B cell (primary cell): ENCODE measurements at regions not wholly inside any gene's neighbourhood (a gene's known extent, or its start where the extent isn't known, plus 50 kb on each side); places are given as distances from the start of the nearest gene placed in this dataset.

Experiments
- ATAC-seq: fragments of 200-7000 bp; cut with Tn5 transposase; one replicate; pipeline ENCODE4 v1.10.0; 2021; ENCODE audit warnings: low read depth, mild to moderate bottlenecking, moderate number of reproducible peaks, moderate library complexity
- CTCF ChIA-PET: fragments of 350-600 bp; sonication (Branson Sonifier 250); formaldehyde crosslinking; loops from one replicate; lab custom pipeline; 2021; ENCODE audit warnings: antibody characterized with exemption, inconsistent platforms; lab: Charles Lee
- POLR2A ChIA-PET: fragments of 350-600 bp; sonication (Branson Sonifier 250); formaldehyde crosslinking; loops from one replicate; lab custom pipeline; 2021; ENCODE audit warnings: antibody characterized with exemption; lab: Charles Lee
- DNase-seq: peaks from one replicate; pipeline ENCODE4 v3.0.0; 2013
- H2AFZ ChIP-seq: 2 replicates; pipeline ENCODE4 v1.6.1; 2012; ENCODE audit warnings: mild to moderate bottlenecking, low read depth, low read length; ENCODE audit not compliant: insufficient read depth, poor library complexity, severe bottlenecking
- H3K27ac ChIP-seq, 2 donors: 1 replicate in 1 of 2; 2 replicates in 1 of 2; pipeline ENCODE4 v1.5.1; 2012 to 2013; ENCODE audit warnings: low read length in 2 of 2, mild to moderate bottlenecking in 2 of 2, moderate library complexity in 1 of 2
- H3K27me3 ChIP-seq, 4 experiments: fragments of 200-600 bp in 1 of 4; sonication (generic) in 1 of 4; replicated peaks in 1 of 4; 1 replicate in 2 of 4; 2 replicates in 2 of 4; pipeline versions ENCODE4 v1.6.1 to v1.7.0; 2013 to 2016; ENCODE audit warnings: low read length in 3 of 4, mild to moderate bottlenecking in 2 of 4, mixed read lengths in 1 of 4, moderate library complexity in 1 of 4; ENCODE audit not compliant: insufficient read depth in 4 of 4, control insufficient read depth in 3 of 4; ENCODE audit errors: control extremely low read depth in 1 of 4
- H3K36me3 ChIP-seq, 2 experiments: replicated peaks in 1 of 2; 1 replicate in 1 of 2; 2 replicates in 1 of 2; pipeline versions ENCODE4 v1.6.1 to v1.7.1; 2013; ENCODE audit warnings: low read length in 1 of 2; ENCODE audit not compliant: insufficient read depth in 2 of 2, control insufficient read depth in 1 of 2; ENCODE audit errors: control extremely low read depth in 1 of 2, extremely low read depth in 1 of 2
- H3K4me1 ChIP-seq, 2 donors: fragments of 200-600 bp in 1 of 2; sonication (generic) in 1 of 2; 1 replicate in 1 of 2; 2 replicates in 1 of 2; pipeline versions ENCODE4 v1.5.1 to v1.6.1; 2013 to 2017; ENCODE audit warnings: low read length in 2 of 2; ENCODE audit not compliant: control insufficient read depth in 2 of 2, insufficient read depth in 2 of 2
- H3K4me2 ChIP-seq: replicated peaks from 2 replicates; pipeline ENCODE3; 2012; ENCODE audit warnings: mild to moderate bottlenecking, low read depth, low read length; ENCODE audit not compliant: poor library complexity, severe bottlenecking
- H3K4me3 ChIP-seq, 5 experiments: fragments of 200-600 bp in 1 of 5; sonication (generic) in 1 of 5; 1 replicate in 3 of 5; 2 replicates in 2 of 5; pipeline versions ENCODE4 v1.5.1 to v1.7.0; 2011 to 2016; ENCODE audit warnings: low read length in 4 of 5, mild to moderate bottlenecking in 4 of 5, low read depth in 2 of 5, control low read depth in 1 of 5, moderate library complexity in 1 of 5; ENCODE audit not compliant: insufficient read depth in 1 of 5; ENCODE audit errors: control extremely low read depth in 1 of 5, extremely low read depth in 1 of 5
- H3K79me2 ChIP-seq: fragments of 200-600 bp; sonication (generic); one replicate; pipeline ENCODE4 v1.6.0; 2016; ENCODE audit warnings: low read length; ENCODE audit not compliant: control insufficient read depth, insufficient read depth
- H3K9ac ChIP-seq: fragments of 200-600 bp; sonication (generic); 2 replicates; pipeline ENCODE4 v1.6.1; 2017; ENCODE audit warnings: mild to moderate bottlenecking, low read length, moderate library complexity
- H3K9me3 ChIP-seq, 3 donors: one replicate each; pipeline versions ENCODE4 v1.6.1 to v1.7.1; 2013; ENCODE audit warnings: low read length in 2 of 3; ENCODE audit not compliant: control insufficient read depth in 2 of 3, insufficient read depth in 1 of 3; ENCODE audit errors: control extremely low read depth in 1 of 3
- H4K20me1 ChIP-seq: 2 replicates; pipeline ENCODE4 v1.6.0; 2012; ENCODE audit warnings: mild to moderate bottlenecking, low read length; ENCODE audit not compliant: insufficient read depth, control insufficient read depth, poor library complexity, severe bottlenecking
- H3K27ac Mint-ChIP-seq: one replicate; pipeline ENCODE4 v1.8.0; 2021; ENCODE audit warnings: mixed read lengths
- H3K27me3 Mint-ChIP-seq: one replicate; pipeline ENCODE4 v1.8.0; 2021; ENCODE audit warnings: mixed read lengths
- H3K4me1 Mint-ChIP-seq: one replicate; pipeline ENCODE4 v1.8.0; 2021; ENCODE audit warnings: mixed read lengths
- H3K4me3 Mint-ChIP-seq: one replicate; pipeline ENCODE4 v1.8.0; 2021; ENCODE audit warnings: mixed read lengths
- H3K9me3 Mint-ChIP-seq: one replicate; pipeline ENCODE4 v1.8.0; 2022; ENCODE audit warnings: mixed read lengths; ENCODE audit not compliant: insufficient read depth
- EZH2 ChIP-seq: IDR thresholded peaks from 2 replicates; pipeline ENCODE4 v1.6.1; 2012; ENCODE audit warnings: borderline replicate concordance, low read depth, mild to moderate bottlenecking, moderate library complexity, low read length; ENCODE audit not compliant: insufficient read depth, poor library complexity, severe bottlenecking
- WGBS: methylation state at CpG from one replicate; pipeline ENCODE4 v1.1.5; 2013; ENCODE audit warnings: missing lambda C conversion rate; ENCODE audit not compliant: insufficient coverage; 5-methylcytosine and 5-hydroxymethylcytosine counted together
- intact Hi-C: fragments of 100-400 bp; cut with micrococcal nuclease; formaldehyde crosslinking; loops from one replicate; pipeline ENCODE4 v1.10.0; 2022
- TF ChIP-seq, protein P1 (sequence below): fragments of 200-600 bp; IDR thresholded peaks from one replicate; pipeline ENCODE4 v1.8.0; 2022; ENCODE audit warnings: antibody characterized with exemption, mild to moderate bottlenecking

DNA sequence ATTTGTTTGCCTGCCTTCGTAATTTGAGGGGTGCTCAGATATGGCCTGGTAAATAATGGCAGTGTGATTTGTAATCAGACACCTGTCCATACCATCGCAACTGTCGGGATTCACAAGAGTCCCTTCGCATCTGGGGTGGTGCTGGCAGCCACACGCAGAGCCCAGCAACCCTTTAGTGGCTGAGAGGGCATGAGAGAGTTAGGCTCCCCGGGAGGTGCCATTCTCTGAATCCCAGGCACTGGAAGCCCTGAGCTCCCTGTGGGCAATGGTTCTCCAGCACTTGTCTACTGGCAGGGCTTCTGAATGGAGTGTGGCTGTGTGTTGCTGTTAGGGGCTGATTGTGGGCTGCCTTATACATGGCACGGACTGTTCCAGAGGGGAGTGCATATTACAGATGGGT lies 230.1 kb downstream of the EBLN2 start:
- ChIA-PET POLR2A (no interaction called here), CTCF (no interaction called here)
- no peaks in the 10 kb centered on the region for H3K27me3 ChIP-seq
- Mint-ChIP-seq H3K4me1 (no peaks in the 10 kb centered on the region), H3K4me3 (no peak overlapping the region), H3K27me3 (no peaks in the 10 kb centered on the region), H3K27ac (no peak overlapping the region), H3K9me3 (no peaks in the 10 kb centered on the region)
- peaks cover 0 to 6% (median 0%) of the 10 kb centered on the region in 3 donors for H3K9me3 ChIP-seq
- no peak overlapping the region for H3K4me2 ChIP-seq
- ATAC-seq = no peak
- H3K36me3 ChIP-seq = no peaks in the 10 kb centered on the region
- H3K4me3 ChIP-seq = no peak overlapping the region
- TF ChIP-seq, protein P1, sequence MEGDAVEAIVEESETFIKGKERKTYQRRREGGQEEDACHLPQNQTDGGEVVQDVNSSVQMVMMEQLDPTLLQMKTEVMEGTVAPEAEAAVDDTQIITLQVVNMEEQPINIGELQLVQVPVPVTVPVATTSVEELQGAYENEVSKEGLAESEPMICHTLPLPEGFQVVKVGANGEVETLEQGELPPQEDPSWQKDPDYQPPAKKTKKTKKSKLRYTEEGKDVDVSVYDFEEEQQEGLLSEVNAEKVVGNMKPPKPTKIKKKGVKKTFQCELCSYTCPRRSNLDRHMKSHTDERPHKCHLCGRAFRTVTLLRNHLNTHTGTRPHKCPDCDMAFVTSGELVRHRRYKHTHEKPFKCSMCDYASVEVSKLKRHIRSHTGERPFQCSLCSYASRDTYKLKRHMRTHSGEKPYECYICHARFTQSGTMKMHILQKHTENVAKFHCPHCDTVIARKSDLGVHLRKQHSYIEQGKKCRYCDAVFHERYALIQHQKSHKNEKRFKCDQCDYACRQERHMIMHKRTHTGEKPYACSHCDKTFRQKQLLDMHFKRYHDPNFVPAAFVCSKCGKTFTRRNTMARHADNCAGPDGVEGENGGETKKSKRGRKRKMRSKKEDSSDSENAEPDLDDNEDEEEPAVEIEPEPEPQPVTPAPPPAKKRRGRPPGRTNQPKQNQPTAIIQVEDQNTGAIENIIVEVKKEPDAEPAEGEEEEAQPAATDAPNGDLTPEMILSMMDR = no peak
- no peak for TF ChIP-seq EZH2
- no peaks in the 10 kb centered on the region for H3K4me1 ChIP-seq
- no peaks in the 10 kb centered on the region for H4K20me1 ChIP-seq
- intact Hi-C loops = no loop called here
- 86% methylated on average over 7 of the region's 7 CpGs for WGBS
- no peak overlapping the region for H2AFZ ChIP-seq
- no peak for DNase-seq
- no peak overlapping the region for H3K9ac ChIP-seq
- no peak overlapping the region for H3K27ac ChIP-seq
- H3K79me2 ChIP-seq = no peaks in the 10 kb centered on the region

DNA sequence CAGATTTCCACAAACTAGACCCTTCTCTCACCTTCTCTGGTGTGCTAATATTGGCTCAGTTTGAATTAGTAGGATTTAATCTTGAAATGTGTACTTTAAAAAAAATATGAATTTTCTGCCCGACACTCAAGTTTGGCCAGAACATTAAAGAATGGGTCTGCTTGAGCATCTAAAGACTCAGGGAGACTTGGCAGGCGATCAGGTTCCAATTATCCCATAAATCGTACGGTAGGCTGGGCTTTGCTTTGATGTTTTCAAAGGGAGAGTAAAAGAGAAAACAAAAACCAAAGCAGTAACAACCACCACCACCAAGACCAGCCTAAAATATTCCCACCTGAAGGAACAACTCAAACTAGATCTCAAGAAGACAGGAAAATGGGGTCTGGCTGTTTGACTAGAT lies 230.8 kb downstream of the EBLN2 start:
- Histone ChIP-seq H2AFZ (no peak overlapping the region), H3K9ac (no peak overlapping the region), H3K4me3 (no peak overlapping the region), H3K4me1 (no peaks in the 10 kb centered on the region), H3K27ac (no peak overlapping the region), H3K9me3 (peaks cover 0 to 6% (median 0%) of the 10 kb centered on the region in 3 donors), H3K36me3 (no peaks in the 10 kb centered on the region), H3K4me2 (no peak overlapping the region), H3K79me2 (no peaks in the 10 kb centered on the region), H4K20me1 (no peaks in the 10 kb centered on the region), H3K27me3 (no peaks in the 10 kb centered on the region)
- intact Hi-C loops = no loop called here
- H3K27ac Mint-ChIP-seq = no peak overlapping the region
- TF ChIP-seq, protein P1 = no peak
- TF ChIP-seq EZH2 = no peak
- ChIA-PET CTCF (no interaction called here), POLR2A (no interaction called here)
- H3K9me3 Mint-ChIP-seq = no peaks in the 10 kb centered on the region
- H3K27me3 Mint-ChIP-seq = no peaks in the 10 kb centered on the region
- 72% methylated on average over 2 of the region's 4 CpGs for WGBS
- no peak for DNase-seq
- no peaks in the 10 kb centered on the region for H3K4me1 Mint-ChIP-seq
- ATAC-seq = no peak
- H3K4me3 Mint-ChIP-seq = no peak overlapping the region
